Fibroblast of skin of abdomen (primary cell): ENCODE measurements at regions not wholly inside any gene's neighbourhood (a gene's known extent, or its start where the extent isn't known, plus 50 kb on each side); places are given as distances from the start of the nearest gene placed in this dataset.
A peak's percentile ranks its signal among the peaks of the same experiment; 100 is the strongest.
"Not testable (repeated sequence)": the region's sequence is repeated elsewhere in the genome, so short reads cannot be mapped to it uniquely, and the experiment has no call there.

Source experiments
- DNase-seq: peaks from one replicate; pipeline ENCODE4 v3.0.0-alpha.2; 2013

DNA sequence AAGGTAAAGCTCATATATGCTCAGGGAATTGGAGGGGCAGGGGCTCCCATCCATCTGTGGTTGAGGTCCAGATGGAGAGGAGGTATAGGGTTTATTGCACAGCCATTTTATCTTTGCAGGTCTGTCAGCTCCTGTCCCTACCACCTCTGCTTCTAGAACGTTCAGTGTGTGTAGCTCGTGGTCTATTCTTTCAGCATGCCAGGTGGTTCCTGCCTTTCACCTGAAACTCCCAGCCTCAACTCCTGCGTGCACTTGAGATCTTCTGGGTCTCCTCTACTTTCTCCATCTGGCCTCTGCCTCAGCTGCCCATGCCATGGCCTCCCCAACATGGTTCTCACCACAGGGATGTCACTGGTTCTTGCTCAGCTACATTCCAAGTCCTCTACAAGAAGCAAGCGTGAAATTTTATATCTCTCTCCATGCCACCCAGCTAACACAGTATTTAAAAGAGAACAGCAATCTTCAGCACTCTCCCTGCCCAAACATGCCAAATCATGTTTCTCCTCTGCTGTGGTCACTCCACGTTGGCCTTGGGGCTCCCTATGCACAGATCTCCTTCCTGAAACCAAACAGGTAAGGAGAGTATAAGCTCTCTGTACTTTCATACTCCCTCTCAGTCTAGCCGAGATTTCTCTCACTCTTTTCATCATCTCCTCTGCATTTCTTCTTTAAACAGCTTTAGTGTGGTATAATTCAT is 157.8 kb upstream of the TRPC6 start:
- DNase-seq: no peak

GRCh38 chr11:101741061-101741460 is 157.3 kb upstream of the TRPC6 start:
- no peak for DNase-seq

DNA sequence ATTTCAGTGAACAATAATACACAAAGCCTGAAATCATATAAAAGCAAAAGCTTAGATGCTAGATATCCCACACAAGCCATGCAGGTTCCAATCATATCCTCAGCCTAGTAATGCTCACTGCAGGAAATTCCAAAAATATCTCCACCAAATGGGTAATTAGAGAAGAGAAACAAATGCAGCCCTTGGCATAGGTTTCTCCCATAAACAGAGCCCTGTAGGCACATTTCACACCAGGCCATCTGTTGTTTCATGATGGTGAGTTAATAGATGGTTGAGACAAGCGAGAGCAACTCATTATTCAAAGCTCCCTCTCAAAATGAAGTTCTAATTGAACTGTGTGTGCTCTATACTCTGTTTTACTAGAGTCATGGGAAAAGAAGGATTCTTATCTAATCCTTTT is 154.6 kb upstream of the TRPC6 start:
- no peak for DNase-seq

DNA sequence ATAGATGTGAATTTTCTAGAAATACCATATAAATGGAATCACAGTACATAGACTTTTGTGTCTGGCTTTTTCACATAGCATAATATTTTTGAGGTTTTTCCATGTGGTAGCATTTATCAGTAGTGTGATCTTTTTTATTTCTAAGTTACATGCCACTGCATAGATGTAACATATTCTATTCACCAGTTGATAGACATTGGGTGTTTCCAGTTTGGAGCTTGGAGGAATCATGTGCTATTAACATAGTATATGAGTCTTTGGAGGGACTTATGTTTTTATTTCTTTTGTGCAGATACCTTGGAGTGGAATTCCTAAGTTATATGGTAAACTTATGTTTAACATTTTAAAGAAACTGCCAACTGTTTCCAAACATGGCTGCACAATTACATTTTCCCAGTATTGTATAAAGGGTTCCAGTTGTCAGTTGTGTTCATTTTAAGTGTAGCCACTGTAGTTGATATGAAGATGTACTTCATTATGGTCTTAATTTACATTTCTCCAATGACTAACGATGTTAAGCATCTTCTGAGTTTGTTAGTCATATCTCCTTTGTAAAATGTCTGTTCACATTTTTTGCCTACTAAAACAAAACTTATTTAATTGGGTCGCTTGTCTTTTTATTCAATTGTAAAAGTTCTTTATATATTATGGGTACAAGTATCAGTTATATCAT is 145.7 kb upstream of the TRPC6 start:
- no peak for DNase-seq

GRCh38 chr11:101727451-101727850 is 143.6 kb upstream of the TRPC6 start:
- no peak for DNase-seq

- DNase-seq: no peak
Observed at GRCh38 chr11:101726988-101727387, 143.2 kb upstream of the TRPC6 start.

DNA sequence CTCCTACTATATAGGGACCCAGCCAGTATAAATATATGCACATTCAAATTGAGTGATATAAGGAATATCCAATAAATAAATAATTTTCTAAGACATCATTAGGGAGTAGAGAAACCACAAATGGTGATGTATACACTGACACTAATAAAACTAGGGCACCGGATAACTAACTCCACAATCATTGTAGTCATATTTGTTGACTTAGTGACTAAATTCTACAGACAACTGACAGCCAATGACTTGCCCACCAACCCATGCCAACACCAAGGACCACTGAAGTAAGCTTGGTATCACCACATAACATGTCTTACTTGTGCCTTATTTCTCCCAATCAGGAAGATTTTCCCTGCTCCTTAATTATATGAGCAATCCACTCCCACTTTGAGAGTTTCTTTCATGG is 139.6 kb upstream of the TRPC6 start:
- no peak for DNase-seq

- DNase-seq: no peak
Observed at GRCh38 chr11:101721270-101721669, 137.5 kb upstream of the TRPC6 start.

DNA sequence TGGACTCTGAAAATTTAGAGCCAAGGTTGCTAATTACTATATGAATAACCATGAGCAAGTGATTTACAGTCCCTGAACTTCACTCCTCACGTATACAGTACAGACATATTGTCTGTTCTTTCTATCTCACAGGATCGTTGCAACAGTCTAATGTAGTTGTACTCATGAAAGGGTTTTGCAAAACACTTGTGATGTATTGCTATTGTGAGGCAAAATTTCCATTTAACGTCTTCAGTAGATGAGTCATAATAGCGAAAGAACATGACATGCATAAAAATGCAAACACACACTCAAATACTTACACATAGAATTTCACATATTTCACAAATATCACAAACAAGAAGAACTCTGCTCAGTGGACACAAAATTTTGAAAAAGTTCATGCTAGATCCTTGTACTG is 134.6 kb upstream of the TRPC6 start:
- peak; percentile 10 for DNase-seq

DNA sequence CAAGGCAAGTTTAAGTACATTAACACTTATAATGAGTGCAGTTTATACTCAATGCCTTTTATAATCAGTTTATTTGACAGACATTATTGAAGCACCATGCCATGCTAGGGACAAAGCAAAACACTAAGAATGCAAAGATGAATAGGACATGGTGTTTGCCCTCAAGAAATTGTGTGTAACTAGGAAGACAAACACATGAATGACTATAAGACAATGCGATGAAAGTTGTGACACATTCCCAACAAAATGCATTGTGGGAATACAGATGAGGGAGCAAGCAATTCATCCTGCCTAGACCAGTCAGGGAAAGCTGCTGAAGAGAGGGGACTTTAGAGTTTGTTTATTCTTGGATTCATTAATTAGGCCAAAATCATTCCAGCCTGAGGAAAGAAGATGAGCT is 133.8 kb upstream of the TRPC6 start:
- DNase-seq: no peak

DNA sequence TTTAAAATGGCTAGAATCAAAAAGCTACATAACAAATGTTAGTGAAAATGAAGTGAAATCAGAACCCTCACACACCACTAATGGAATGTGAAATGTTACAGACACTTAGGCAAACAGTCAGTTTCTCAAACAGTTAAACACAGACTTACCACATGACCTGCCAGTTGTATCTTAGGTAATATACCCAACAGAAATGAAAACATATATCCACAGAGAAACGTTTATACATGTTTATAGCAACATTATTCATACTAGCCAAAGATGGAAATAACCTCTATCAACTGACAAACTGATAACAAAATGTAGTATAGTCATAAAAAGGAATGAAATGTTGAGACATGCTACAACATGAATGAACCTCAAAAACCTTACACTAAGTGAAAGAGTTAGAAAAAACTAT is 131.5 kb upstream of the TRPC6 start:
- no peak for DNase-seq

DNA sequence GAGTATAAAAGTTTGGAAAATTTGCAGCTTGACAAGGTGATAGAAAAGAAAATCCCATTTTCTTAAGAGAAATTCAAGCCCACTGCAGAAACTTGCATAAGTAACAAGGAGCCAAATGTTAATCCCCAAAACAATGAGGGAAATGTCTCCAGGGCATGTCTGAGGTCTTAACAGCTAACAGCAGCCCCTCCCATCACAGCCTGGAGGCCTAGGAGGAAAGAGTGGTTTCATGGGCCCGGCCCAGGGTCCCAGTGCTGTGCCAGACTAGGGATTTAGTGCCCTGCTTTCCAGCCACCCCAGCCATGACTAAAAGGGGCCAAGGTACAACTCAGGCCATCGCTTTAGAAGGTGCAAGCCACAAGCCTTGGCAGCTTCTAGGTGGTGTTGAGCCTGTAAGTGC is 123.7 kb upstream of the TRPC6 start:
- DNase-seq: no peak

DNA sequence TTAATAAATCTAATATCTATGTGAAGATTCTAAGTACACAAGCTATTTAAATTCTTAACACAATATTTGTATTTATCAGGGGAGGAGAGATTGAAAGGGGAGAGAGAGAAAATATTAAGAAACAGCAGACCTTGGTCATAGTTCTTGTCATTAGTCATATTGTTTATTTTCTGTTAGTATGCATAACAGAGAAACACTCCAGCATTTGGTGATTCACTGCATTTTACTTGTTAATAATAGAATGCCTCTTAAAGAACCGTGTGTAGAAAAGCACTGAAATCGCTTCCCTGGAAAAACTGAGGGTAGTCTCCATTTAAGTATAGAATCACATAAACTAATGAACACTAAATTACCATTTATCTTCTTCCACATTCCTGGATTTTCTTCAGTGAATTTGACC is 122.7 kb upstream of the TRPC6 start:
- no peak for DNase-seq

GRCh38 chr11:101705972-101706371 is 122.2 kb upstream of the TRPC6 start:
- no peak for DNase-seq

- DNase-seq: not testable (repeated sequence)
Observed at GRCh38 chr11:101694869-101695268, 111.1 kb upstream of the TRPC6 start.

- no peak for DNase-seq
Observed at GRCh38 chr11:101692980-101693379, 109.2 kb upstream of the TRPC6 start.

- peak; percentile 81 for DNase-seq
Observed at GRCh38 chr11:101686514-101686913, 102.7 kb upstream of the TRPC6 start.

- no peak for DNase-seq
Observed at GRCh38 chr11:101668236-101668635, 84.4 kb upstream of the TRPC6 start.

DNA sequence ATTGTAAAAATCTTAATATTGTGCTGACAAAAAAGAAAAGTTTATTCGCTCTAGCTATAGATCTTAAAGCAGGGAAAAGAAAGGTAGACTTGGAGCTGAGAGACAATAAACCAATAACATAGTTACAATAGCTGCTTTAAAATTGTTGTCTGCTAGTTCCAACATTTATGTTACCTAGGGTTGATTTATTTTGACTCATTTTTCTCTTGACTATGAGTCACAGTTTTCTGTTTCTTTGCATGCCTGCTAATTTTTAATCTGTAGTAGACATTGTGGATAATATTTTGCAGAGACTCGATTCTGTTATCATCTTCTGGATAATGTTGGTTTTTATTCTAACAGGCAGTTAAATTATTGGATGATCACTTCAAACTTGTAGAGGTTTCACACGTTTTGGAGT is 83.1 kb upstream of the TRPC6 start:
- DNase-seq: no peak

- DNase-seq: no peak
Observed at GRCh38 chr11:101661559-101661958, 77.8 kb upstream of the TRPC6 start.
